IMR-90 (cell line): ENCODE measurements at regions not wholly inside any gene's neighbourhood (a gene's known extent, or its start where the extent isn't known, plus 50 kb on each side); places are given as distances from the start of the nearest gene placed in this dataset.

ENCODE experiments used
- ATAC-seq: fragments of 200-7000 bp; cut with Tn5 transposase; 2 replicates; pipeline ENCODE4 v1.9.1; 2020; ENCODE audit warnings: low read depth, mild to moderate bottlenecking, moderate library complexity
- BruUV-seq: library from RNA; stranded (reverse); fragments of 400-500 nt; replicated peaks from 2 replicates; lab custom pipeline; 2021; lab: Mats Ljungman, UMichigan
- CTCF ChIA-PET: fragments of 300-600 bp; formaldehyde crosslinking; extraction: SDS; loops from one replicate; lab custom pipeline; 2021; ENCODE audit warnings: antibody characterized with exemption; lab: Yijun Ruan, JAX
- POLR2A ChIA-PET: fragments of 300-600 bp; sonication (Branson Sonifier 250); formaldehyde crosslinking; loops from one replicate; lab custom pipeline; 2022; ENCODE audit warnings: antibody characterized with exemption; ENCODE audit not compliant: unreplicated experiment; lab: Charles Lee
- DNase-seq: peaks from one replicate; pipeline ENCODE4 v3.0.0; 2013
- H2AFZ ChIP-seq: replicated peaks from 2 replicates; pipeline ENCODE3; 2013; ENCODE audit warnings: low read length, mild to moderate bottlenecking; ENCODE audit not compliant: poor library complexity
- H2AK5ac ChIP-seq: 2 replicates; pipeline ENCODE4 v1.6.1; 2013; ENCODE audit warnings: low read depth, low read length, inconsistent platforms
- H2AK9ac ChIP-seq: replicated peaks from 2 replicates; pipeline ENCODE3; 2013; ENCODE audit warnings: mild to moderate bottlenecking, low read depth, low read length, moderate library complexity; ENCODE audit not compliant: poor library complexity
- H2BK120ac ChIP-seq: 2 replicates; pipeline ENCODE4 v1.6.1; 2013; ENCODE audit warnings: low read depth, low read length, inconsistent platforms
- H2BK15ac ChIP-seq: 3 replicates; pipeline ENCODE4 v1.6.1; 2013; ENCODE audit warnings: low read depth, low read length, inconsistent platforms
- H2BK20ac ChIP-seq: 2 replicates; pipeline ENCODE4 v1.6.1; 2013; ENCODE audit warnings: low read depth, mild to moderate bottlenecking, inconsistent platforms, low read length, moderate library complexity
- H2BK5ac ChIP-seq: 2 replicates; pipeline ENCODE4 v1.6.1; 2013; ENCODE audit warnings: mild to moderate bottlenecking, low read depth, low read length, inconsistent platforms; ENCODE audit not compliant: poor library complexity, severe bottlenecking
- H3K14ac ChIP-seq: replicated peaks from 2 replicates; pipeline ENCODE4 v1.6.1; 2013; ENCODE audit warnings: low read depth, low read length, inconsistent platforms
- H3K18ac ChIP-seq: 2 replicates; pipeline ENCODE4 v1.6.1; 2013; ENCODE audit warnings: low read depth, low read length, control low read depth
- H3K23ac ChIP-seq: 2 replicates; pipeline ENCODE4 v1.6.1; 2013; ENCODE audit warnings: low read depth, low read length, inconsistent platforms
- H3K27ac ChIP-seq: 2 replicates; pipeline ENCODE4 v1.5.1; 2013; ENCODE audit warnings: mild to moderate bottlenecking, control low read depth, low read length; ENCODE audit not compliant: insufficient read depth
- H3K27me3 ChIP-seq: 2 replicates; pipeline ENCODE4 v1.6.1; 2013; ENCODE audit warnings: low read length; ENCODE audit not compliant: control insufficient read depth, insufficient read depth
- H3K36me3 ChIP-seq: 2 replicates; pipeline ENCODE4 v1.6.1; 2013; ENCODE audit warnings: low read length, mixed read lengths; ENCODE audit not compliant: control insufficient read depth, insufficient read depth
- H3K4ac ChIP-seq: 2 replicates; pipeline ENCODE4 v1.6.1; 2013; ENCODE audit warnings: low read depth, low read length, inconsistent platforms
- H3K4me1 ChIP-seq: 2 replicates; pipeline ENCODE4 v1.6.1; 2013; ENCODE audit warnings: low read length, mixed read lengths; ENCODE audit not compliant: control insufficient read depth, insufficient read depth
- H3K4me2 ChIP-seq: 2 replicates; pipeline ENCODE4 v1.6.1; 2013; ENCODE audit warnings: low read depth, mild to moderate bottlenecking, control low read depth, low read length, moderate library complexity
- H3K4me3 ChIP-seq: 2 replicates; pipeline ENCODE4 v1.5.1; 2013; ENCODE audit warnings: low read depth, mild to moderate bottlenecking, control low read depth, low read length, moderate library complexity; ENCODE audit not compliant: insufficient read depth
- H3K56ac ChIP-seq: 2 replicates; pipeline ENCODE4 v1.6.1; 2013; ENCODE audit warnings: low read length, inconsistent platforms; ENCODE audit not compliant: insufficient read depth; ENCODE audit errors: extremely low read depth
- H3K79me1 ChIP-seq, 2 experiments: 2 replicates each; pipeline ENCODE4 v1.6.1; 2013; ENCODE audit warnings: low read length in 2 of 2, inconsistent platforms in 1 of 2, low read depth in 1 of 2
- H3K9ac ChIP-seq: 2 replicates; pipeline ENCODE4 v1.6.1; 2013; ENCODE audit warnings: low read depth, low read length, control low read depth
- H3K9me1 ChIP-seq: 2 replicates; pipeline ENCODE4 v1.6.1; 2013; ENCODE audit warnings: low read length, inconsistent platforms; ENCODE audit not compliant: insufficient read depth
- H3K9me3 ChIP-seq: 2 replicates; pipeline ENCODE4 v1.6.1; 2013; ENCODE audit warnings: low read length; ENCODE audit not compliant: control insufficient read depth, insufficient read depth
- H4K20me1 ChIP-seq: 2 replicates; pipeline ENCODE4 v1.6.1; 2013; ENCODE audit warnings: low read length, inconsistent platforms; ENCODE audit not compliant: insufficient read depth
- H4K5ac ChIP-seq: 2 replicates; pipeline ENCODE4 v1.6.1; 2013; ENCODE audit warnings: mild to moderate bottlenecking, low read depth, low read length, control low read depth
- H4K8ac ChIP-seq, 2 experiments: 2 replicates each; pipeline ENCODE4 v1.6.1; 2013; ENCODE audit warnings: low read depth in 2 of 2, low read length in 2 of 2, control low read depth in 1 of 2, inconsistent platforms in 1 of 2
- H4K91ac ChIP-seq: 2 replicates; pipeline ENCODE4 v1.6.1; 2013; ENCODE audit warnings: low read depth, low read length, inconsistent platforms; ENCODE audit not compliant: insufficient read depth
- CHD1 ChIP-seq: IDR thresholded peaks from 2 replicates; pipeline ENCODE4 v1.6.1; 2012; ENCODE audit warnings: low read depth, low read length, improper control_type of control experiment
- CTCF ChIP-seq: conservative IDR thresholded peaks from 2 replicates; pipeline ENCODE4 v1.5.1; 2012; ENCODE audit warnings: mild to moderate bottlenecking, low read depth, low read length, improper control_type of control experiment
- ELK1 ChIP-seq: fragments of 150-350 bp; IDR thresholded peaks from 2 replicates; pipeline ENCODE4 v1.6.1; 2016; ENCODE audit warnings: low read depth, mild to moderate bottlenecking, low read length, moderate library complexity, borderline replicate concordance
- FOS ChIP-seq: fragments of 150-350 bp; IDR thresholded peaks from 2 replicates; pipeline ENCODE4 v1.6.1; 2016; ENCODE audit warnings: low read depth, low read length
- RAD21 ChIP-seq: IDR thresholded peaks from 2 replicates; pipeline ENCODE4 v1.6.1; 2012; ENCODE audit warnings: low read length, improper control_type of control experiment
- RFX5 ChIP-seq: IDR thresholded peaks from 2 replicates; pipeline ENCODE4 v1.8.0; 2012; ENCODE audit warnings: low read depth, mild to moderate bottlenecking, low read length, moderate library complexity
- SMC3 ChIP-seq: fragments of 150-350 bp; IDR thresholded peaks from 2 replicates; pipeline ENCODE4 v1.6.1; 2016; ENCODE audit warnings: low read depth, mild to moderate bottlenecking, antibody characterized with exemption, low read length, moderate library complexity
- USF2 ChIP-seq: fragments of 150-350 bp; IDR thresholded peaks from 2 replicates; pipeline ENCODE4 v1.6.1; 2017; ENCODE audit warnings: mild to moderate bottlenecking, antibody characterized with exemption, low read length, low read depth
- WGBS, 2 experiments: methylation state at CpG; one replicate each; pipeline versions ENCODE4 v1.1.5 to v1.1.7; 2013; ENCODE audit warnings: missing lambda C conversion rate in 2 of 2; ENCODE audit not compliant: insufficient read length in 1 of 2; ENCODE audit errors: extremely low coverage in 2 of 2; 5-methylcytosine and 5-hydroxymethylcytosine counted together
- dilution Hi-C: fragments of 300-500 bp; cut with HindIII; formaldehyde crosslinking; loops from one replicate; pipeline ENCODE4 v1.14.3; 2018; ENCODE audit warnings: low sequenced_read_pairs; ENCODE audit not compliant: unreplicated experiment
- in situ Hi-C: fragments of 300-500 bp; cut with MboI; formaldehyde crosslinking; loops from 3 replicates; pipeline ENCODE4 v1.14.3; 2019; ENCODE audit warnings: low sequenced_read_pairs, inconsistent platforms, mixed read lengths
- intact Hi-C: fragments of 100-400 bp; cut with micrococcal nuclease; formaldehyde crosslinking; loops from 2 replicates; pipeline ENCODE4 v1.10.0; 2022

GRCh38 chr3:35078780-35079179 lies 560.5 kb upstream of the ARPP21 start:
- H2BK15ac ChIP-seq = no peak overlapping the region

More at GRCh38 chr3:35078780-35079179, 560.5 kb upstream of the ARPP21 start:
- H3K4ac ChIP-seq = no peak overlapping the region
- intact Hi-C loops (no loop called here), in situ Hi-C loops (no loop called here), dilution Hi-C loops (no loop called here)
- H4K20me1 ChIP-seq = no peaks in the 10 kb centered on the region
- no peaks in the 10 kb centered on the region for H3K79me1 ChIP-seq
- no peaks in the 10 kb centered on the region for H3K9me1 ChIP-seq
- H3K9me3 ChIP-seq = no peaks in the 10 kb centered on the region
- no peak overlapping the region for H4K91ac ChIP-seq
- H3K27ac ChIP-seq = no peak overlapping the region
- DNase-seq (no peak), ATAC-seq (no peak)
- no peak overlapping the region for H3K56ac ChIP-seq
- H3K23ac ChIP-seq = no peak overlapping the region
- H3K14ac ChIP-seq = no peak overlapping the region
- no peak overlapping the region for H3K9ac ChIP-seq
- no peaks in the 10 kb centered on the region for H3K36me3 ChIP-seq
- H2AK5ac ChIP-seq = no peak overlapping the region
- POLR2A ChIA-PET = no interaction called here
- no peak overlapping the region for H2BK120ac ChIP-seq
- CTCF ChIA-PET = no interaction called here
- TF ChIP-seq RAD21 (no peak), FOS (no peak), ELK1 (no peak), USF2 (no peak), RFX5 (no peak), CHD1 (no peak), SMC3 (no peak), CTCF (no peak)
- no peak overlapping the region for H3K4me2 ChIP-seq
- H4K5ac ChIP-seq = no peak overlapping the region
- no peak overlapping the region for H3K4me3 ChIP-seq
- no peaks in the 10 kb centered on the region for H3K4me1 ChIP-seq
- 17% methylated on average over 1 of the region's 2 CpGs; no CpG with 5 or more reads in 1 of the 2 experiments for WGBS, 2 experiments
- no peak overlapping the region for H2AFZ ChIP-seq
- no peak overlapping the region for H2AK9ac ChIP-seq
- no peak overlapping the region for H4K8ac ChIP-seq
- no peak overlapping the region for H2BK20ac ChIP-seq
- no TSS peak for BruUV-seq
- H3K18ac ChIP-seq = no peak overlapping the region
- H3K27me3 ChIP-seq = no peaks in the 10 kb centered on the region
- H2BK5ac ChIP-seq = no peak overlapping the region
